ENCODE measurements at regions not wholly inside any gene's neighbourhood (a gene's known extent, or its start where the extent isn't known, plus 50 kb on each side); places are given as distances from the start of the nearest gene placed in this dataset.
"Not testable (repeated sequence)": the region's sequence is repeated elsewhere in the genome, so short reads cannot be mapped to it uniquely, and the experiment has no call there.

- not testable (repeated sequence) for DNase-seq
Observed at GRCh38 chr7:25602730-25603426, 374.6 kb upstream of the NPVF start.

DNA sequence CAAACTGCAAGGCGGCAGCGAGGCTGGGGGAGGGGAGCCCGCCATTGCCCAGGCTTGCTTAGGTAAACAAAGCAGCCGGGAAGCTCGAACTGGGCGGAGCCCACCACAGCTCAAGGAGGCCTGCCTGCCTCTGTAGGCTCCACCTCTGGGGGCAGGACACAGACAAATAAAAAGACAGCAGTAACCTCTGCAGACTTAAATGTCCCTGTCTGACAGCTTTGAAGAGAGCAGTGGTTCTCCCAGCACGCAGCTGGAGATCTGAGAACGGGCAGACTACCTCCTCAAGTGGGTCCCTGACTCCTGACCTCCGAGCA is 375.1 kb upstream of the NPVF start:
- not testable (repeated sequence) for DNase-seq

DNA sequence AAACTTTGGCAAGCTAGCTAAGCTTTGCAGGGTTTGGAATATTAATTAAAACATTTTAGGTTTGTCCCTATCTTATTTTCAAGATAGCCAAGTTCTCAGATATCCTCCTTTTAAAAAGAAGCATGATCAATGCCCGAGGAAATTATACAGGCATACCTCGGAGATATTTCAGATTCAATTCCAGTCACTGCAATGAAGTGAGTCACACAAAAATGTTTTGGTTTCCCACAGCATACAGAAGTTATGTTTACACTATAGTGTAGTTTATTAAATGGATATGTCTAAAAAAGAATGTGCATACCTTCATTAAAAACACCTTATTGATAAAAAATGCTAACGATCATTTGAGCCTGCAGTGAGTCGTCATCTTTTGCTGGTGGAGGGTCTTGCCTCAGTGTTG is 382.9 kb upstream of the NPVF start:
- DNase-seq, result no peak

DNA sequence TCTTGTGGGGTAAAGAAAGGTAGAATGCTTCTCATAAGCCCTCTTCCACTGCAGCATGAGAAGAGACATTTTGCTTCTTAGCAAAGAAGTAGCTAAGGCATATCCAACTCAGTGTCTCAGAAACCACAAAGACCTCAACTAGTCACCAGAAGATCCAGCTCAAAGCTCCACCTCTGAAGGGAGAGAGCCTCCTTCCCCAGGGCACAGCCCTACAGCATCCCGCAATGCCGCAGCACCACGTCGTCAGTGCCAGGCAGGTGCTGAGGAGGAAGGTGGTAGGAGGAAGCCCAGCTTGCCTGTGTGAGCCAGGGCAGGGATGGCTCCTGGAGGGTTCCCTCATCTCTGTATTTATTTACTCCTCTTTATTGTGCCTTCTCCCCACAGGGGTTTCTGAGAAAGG is 385.6 kb upstream of the NPVF start:
- DNase-seq, result no peak

DNA sequence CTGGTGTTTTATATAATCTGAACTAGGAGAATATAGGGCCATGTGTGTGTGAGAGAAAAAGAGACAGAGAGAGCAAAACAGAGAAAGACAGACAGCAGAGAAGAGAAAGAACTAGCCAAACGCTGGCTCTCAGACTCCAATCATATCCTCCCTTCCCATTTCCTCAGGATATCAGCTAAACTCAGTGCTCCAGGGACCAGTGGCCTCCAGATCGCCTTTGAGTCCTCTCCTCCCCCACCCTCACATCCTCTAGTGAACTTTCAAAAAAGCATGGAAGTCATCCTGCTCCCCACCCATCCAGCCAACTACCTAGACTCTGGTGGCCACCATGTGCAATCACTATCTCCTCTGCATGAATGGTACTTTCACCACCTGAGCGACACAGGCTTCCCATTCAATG is 386.1 kb upstream of the NPVF start:
- DNase-seq, result no peak

DNA sequence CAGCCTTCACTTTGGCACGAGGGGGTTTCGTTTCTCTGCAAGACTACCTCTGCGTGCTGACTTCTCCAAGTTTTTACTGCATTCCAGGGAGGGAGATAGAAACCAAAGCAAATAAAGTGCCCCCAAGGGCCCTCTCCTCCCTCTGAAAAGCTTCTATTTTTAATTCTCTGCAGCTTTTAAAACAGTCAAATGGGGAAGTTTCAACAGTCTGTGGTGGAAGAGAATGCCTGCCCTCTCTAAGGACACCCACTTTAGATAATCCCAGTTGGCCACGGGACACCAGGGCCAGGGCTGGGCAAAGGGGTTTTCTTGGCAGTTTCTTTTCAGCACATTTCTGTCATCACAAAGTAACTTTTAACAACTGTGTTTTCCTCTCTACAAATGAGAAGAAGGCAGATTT is 386.7 kb upstream of the NPVF start:
- DNase-seq, result no peak

GRCh38 chr7:25615593-25615992 is 387.3 kb upstream of the NPVF start:
- no peak for DNase-seq

DNA sequence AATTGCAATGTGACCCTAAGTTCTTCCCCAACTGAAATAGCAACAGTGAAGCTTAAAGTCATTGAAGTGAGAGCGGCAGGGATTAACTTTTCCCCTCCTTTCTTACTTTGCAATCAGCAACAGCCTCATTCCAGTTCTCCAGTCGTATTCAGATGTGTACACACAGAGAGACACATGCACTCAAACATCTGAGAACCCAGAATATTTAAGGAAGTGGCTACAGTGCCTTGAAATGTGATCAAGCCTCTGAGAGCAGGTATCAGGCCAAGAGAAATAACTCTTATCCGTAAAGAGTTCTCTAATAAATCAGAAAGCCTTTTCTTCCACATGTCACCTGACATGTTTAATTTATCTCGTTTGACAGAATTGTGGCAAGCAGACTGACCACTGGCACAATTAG is 388.9 kb upstream of the NPVF start:
- DNase-seq, result no peak

- no peak for DNase-seq
Observed at GRCh38 chr7:25617673-25618072, 389.4 kb upstream of the NPVF start.

- no peak for DNase-seq
Observed at GRCh38 chr7:25619381-25619780, 391.1 kb upstream of the NPVF start.

DNA sequence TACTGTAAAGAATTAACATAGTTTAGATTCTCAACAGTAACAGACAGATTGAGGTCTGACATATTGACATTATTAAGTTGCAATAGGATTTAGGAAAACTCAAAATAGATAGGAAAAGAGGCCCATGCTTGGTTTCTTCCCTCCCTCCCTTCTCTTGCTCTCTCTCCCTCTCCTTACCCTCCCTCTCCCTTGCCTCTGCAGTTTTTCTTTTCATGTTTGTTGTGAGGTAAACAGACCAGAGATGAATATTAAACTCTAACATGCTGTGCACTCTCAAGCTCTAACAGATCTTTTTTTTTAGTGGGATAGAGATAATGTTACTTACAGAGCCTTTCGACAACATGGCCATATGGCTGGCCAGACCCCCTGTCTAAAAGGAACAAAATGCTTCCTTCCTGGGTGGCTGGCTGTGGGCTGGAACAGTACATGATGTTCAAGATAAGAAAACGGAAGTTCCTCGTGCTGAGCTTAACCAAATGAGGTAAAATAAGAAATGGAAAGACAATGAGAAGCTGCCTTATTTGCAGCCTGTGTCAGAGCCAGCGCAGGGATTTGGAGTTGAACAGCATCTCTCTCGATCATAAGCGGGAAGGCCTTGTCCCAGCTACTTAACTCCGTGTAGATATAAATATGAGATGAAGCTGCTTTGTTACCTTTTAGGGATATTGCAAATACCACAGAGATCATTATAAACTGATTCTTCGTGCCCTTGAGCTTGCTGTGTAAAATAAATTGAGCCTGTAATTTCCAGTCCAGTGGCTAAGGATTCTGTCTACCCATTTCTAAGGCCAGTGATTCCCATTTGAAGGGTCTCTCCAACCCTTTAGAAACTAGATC is 391.9 kb upstream of the NPVF start:
- no peak for DNase-seq

- no peak for DNase-seq
Observed at GRCh38 chr7:25621993-25622392, 393.7 kb upstream of the NPVF start.

GRCh38 chr7:25622695-25623094 is 394.4 kb upstream of the NPVF start:
- DNase-seq, result no peak

DNA sequence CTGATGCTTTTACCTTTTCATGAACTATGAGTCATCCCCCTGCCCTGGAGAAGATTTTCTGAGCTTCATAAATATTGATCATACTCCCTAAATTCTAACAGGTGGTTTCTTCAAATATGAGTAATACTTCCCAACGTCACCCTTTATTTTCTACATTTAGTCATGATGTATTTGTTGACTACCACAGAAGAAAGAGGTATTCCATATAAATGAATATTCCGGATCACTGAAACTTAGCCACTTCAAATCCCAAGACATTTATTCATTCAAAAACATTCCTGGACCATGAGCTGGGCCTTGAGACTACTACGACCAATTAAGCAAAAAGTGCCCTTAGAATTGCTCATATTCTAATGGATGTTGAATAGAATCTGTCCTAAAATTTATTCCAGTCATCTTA is 395.8 kb upstream of the NPVF start:
- no peak for DNase-seq

GRCh38 chr7:25624833-25625232 is 396.5 kb upstream of the NPVF start:
- DNase-seq, result no peak

GRCh38 chr7:25625306-25625992 is 397.2 kb upstream of the NPVF start:
- DNase-seq, result no peak

DNA sequence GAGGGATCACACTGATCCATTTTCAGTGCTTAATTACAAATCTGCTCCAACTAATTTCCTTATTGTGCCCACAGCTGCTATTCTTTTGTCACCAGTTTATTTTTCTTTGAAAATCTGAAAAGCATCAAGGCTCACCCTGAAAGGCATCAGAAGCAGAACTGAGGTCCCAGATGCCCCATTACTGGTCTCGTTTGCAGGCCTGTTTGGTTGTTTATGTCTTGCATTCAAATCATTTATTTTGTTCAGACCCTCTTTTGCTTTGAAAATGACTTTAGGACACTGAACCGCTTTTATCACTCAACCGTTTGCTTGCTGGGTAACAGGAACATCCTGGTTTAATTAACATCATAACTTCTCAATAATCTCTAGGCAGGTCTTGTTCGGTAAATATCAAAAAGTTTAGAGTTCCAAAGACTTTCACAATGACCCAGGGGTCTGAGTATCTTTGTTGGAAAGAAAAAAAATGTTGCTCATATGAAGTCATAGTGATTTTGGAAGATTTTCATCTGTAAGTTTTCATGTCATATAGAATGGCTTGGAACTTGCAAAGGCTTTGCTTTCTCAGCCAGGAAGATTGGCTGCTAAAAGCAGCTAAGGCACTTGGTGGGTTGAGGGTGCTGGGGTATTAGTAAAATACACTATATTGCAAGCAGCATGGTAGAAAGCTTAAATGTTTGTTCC is 398.3 kb upstream of the NPVF start:
- DNase-seq, result no peak

- no peak for DNase-seq
Observed at GRCh38 chr7:25628446-25628845, 400.2 kb upstream of the NPVF start.

DNA sequence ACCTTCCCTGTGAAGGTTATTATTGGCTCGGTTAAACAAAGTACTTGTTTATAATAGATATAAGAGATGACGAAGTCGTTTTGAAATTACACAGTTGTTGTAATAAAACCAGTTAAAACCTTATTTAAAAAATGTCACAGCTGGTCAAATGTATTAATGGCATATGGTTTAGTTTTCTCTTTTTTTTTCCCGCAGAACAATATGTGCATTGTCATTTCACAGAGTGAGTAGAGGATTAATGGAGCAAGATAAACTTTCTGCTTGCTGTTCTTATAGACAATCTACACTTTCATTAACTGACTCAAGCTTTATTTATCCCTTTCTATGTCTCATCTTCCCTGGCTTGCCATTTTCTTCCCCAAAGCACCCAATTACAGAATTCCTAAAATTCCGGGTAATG is 404.3 kb upstream of the NPVF start:
- DNase-seq, result no peak

GRCh38 chr7:25633426-25634036 is 405.2 kb upstream of the NPVF start:
- no peak for DNase-seq

DNA sequence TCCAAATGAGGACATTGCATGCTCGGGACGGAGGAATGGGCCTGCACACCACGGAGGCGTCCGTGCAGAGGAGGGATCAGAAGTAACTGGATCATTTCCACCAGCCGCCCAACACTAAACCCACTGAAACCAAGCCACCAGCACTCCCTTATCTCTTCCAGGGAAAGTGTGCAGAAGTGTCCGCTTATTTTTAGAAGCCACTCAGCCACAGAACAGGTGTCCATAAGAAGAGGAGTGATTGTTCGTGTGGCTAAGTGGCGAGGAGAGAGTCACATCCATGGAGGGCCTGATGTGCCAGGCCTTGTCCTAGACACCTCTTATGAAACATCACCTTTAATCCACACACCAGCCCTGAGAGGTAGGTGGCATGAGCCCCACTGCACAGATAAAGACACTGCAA is 407.9 kb upstream of the NPVF start:
- DNase-seq, result no peak

- no peak for DNase-seq
Observed at GRCh38 chr7:25636871-25637283, 408.6 kb upstream of the NPVF start.

DNA sequence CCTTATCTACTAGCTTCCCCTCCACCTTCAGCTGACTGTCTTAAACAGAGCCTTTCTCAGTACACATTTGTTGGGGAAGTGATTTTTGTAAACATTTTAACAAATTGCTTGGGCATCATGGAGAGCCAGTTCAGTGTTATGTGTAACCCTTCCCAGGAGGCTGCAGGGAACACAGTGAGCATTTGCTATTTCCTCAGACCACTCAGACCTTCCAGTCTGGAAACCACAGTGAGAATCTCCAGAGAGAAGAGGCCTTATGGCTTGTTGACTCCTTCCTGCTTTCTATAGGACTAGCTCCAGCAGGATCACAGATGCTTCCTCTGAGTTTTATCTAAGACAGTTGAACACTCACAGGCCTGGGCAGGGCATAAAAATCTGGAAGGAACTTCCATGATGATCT is 409.8 kb upstream of the NPVF start:
- no peak for DNase-seq
